NCI-H1436 (cell line): ENCODE measurements at regions not wholly inside any gene's neighbourhood (a gene's known extent, or its start where the extent isn't known, plus 50 kb on each side); places are given as distances from the start of the nearest gene placed in this dataset.
A peak's percentile ranks its signal among the peaks of the same experiment; 100 is the strongest.
"Not testable (repeated sequence)": the region's sequence is repeated elsewhere in the genome, so short reads cannot be mapped to it uniquely, and the experiment has no call there.

Source experiments
- DNase-seq: peaks from one replicate; lab custom pipeline; 2025; lab: John Stamatoyannopoulos, UW

DNA sequence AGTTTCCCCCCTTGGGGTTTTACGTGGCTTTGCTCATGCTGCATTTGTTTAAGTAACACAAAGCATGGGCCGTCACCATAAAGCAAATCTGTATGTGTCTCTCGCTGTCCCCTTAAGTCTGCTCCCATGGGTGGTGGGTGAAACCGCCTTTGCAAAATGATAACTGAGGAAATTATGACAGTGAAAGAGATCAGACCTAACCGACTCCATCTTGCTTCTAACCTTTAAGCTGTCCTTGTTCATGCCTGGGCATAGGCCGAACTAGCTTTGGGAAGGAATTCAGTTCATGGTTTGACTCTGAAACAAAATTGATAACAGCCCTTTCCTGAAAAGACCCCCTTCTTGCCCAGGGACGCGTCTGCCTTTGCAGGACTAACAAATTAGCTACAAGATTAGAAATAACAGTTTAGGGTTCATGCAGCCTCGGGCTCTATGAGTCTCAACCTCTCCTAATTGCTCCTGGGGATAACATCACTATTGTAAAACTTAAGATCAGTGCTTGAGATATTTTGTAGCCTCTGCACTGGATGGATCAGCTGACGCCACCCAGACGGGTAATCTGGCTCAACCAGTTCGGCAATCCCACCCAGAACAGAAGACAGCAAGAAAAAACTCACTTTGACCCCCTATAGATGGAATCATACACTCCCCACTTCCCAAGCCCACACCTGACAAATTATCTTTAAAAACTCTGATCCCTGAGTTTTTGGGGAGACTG lies 623.7 kb downstream of the TYW1 start:
- no peak for DNase-seq

DNA sequence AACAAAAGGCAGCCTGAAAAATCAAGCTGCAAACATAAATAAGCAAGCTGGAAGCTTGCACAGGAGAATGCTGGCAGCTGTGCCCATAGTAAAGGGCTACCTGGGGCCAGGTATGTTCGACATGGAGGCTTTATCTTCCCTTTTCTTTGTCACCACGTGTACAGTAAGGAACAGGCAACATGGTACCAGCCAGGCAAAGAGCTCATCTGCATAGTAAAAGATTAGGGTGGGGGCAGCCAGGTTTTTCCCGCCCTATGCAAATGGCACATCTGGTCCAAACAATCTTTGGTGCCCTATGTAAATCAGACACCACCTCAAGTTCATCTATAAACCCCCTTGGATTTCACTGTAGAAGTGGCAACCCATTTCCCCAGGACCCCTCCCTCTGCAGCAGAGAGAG lies 625.1 kb downstream of the TYW1 start:
- DNase-seq, result no peak

DNA sequence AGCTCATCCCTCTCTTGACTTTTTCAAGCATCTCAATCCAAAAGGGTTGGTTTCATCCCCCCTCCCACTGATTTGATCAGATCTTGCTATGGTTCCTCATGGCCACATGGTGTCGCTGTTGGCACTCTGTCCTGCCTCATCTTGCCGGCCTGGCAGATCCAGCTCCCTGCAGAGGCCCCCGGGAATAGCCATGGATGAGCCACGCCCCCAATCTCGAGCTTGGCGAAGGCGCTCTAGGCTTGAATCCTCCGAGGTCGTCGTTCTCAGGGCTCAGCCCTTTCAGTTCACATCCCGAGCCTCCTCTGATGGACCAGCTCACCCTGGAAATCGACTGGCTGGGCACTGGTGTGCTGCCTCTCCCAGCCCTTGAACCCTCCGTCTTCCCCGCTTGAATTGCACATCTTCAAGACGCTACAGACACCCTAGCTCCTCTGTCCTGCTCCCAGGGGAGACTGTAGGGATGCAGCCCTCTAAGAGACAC lies 628.7 kb downstream of the TYW1 start:
- DNase-seq, result peak; percentile 81

DNA sequence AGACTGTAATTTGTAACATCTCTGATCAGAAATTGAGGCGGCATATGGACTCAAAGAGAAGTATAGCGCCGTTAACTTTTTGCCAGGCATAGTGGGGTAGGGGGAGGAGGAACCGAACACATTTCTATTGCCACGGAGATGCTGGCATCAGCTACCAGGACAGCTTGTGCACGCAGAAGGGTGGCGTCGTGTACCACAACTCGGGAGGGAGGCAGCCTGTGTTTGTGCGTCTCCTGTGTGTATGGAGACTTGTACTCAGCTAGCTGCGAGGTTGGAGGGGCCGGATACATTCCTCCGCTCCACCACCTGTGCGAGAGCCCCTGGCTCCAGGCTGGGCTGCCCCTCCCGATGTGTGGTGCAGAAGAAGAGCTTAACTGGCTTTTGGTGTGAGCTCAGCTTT lies 634.8 kb downstream of the TYW1 start:
- DNase-seq, result no peak

DNA sequence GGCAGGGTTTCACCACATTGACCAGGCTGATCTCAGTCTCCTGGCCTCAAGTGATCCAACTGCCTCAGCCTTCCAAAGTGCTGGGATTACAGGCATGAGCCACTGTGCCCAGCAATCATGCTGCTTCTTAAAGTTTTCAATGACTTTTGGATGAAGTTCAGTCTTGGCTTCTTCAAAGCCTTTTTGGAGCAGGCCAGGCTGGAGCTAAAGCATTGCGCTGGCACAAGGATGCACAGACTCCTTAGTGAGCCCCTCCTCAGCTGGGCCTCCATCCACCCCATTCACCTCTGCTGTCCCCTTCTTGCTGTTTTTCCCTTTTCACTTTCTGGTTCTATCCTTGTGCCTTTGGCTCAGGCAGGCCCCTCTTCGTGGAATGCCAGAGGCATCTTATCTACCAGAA lies 638.6 kb downstream of the TYW1 start:
- no peak for DNase-seq

DNA sequence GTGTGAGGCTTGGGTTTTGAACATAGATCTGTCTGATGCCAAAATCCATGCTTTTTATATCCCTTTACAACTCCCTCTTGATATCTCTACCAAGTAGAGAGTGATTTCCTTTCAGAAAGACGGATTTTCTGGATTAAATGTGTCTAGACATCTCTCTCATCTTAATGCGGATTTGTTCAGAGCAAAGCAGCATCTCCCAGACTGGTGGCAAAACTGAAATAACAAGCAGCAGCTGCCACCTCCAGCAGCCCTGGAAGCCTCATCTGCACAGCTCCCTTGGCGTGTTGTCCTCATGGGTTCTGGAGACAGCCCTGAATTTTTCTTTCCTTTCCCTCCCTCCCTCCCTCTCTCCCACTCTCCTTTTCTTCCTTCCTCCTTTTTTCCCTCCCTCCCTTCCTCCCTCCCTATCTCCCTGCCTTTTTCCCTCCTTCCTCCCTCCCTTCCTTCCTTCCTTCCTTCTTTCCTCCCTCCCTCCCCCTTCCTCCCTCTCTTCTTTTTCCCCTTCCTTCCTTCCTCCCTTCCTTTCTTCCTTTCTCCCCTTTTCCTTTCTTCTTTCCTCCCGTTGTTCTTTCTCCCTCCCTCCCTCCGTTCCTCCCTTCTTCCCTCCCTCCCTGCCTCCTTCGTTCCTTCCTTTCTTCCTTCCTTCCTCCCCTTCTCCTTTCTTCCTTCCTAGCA lies 639.9 kb downstream of the TYW1 start:
- no peak for DNase-seq

DNA sequence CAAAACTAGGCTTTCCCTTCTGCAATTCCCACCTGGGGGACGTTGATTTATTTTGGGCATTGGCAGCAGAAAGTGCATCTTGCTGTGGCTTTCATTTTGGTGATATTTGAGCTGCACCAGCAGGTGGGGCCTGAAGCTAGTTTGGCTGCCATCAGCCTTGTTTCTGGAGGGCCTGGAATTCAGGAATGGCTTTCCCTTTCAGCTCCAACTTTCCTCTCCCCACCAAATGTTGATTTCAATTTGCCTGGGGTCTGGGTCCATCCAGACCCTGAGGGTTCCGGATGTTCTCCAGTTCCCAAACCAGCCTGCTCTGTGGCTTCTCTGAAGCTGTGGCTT lies 640.4 kb downstream of the TYW1 start:
- DNase-seq, result no peak

DNA sequence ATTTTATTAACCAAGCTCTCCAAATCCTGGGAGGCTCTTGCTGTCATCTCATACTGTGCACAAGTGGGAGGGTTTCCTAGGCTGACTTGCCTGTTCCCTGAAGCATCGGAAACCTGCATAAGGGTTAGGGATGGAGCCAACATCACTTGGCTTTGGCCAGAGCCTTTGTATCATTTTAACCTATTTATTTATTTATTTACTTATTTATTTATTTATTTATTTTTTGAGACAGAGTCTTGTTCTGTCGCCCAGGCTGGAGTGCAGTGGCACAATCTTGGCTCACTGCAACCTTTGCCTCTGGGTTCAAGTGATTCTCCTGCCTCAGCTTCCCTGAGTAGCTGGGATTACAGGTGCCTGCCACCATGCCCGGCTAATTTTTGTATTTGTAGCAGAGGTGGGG lies 645.9 kb downstream of the TYW1 start:
- DNase-seq, result not testable (repeated sequence)

DNA sequence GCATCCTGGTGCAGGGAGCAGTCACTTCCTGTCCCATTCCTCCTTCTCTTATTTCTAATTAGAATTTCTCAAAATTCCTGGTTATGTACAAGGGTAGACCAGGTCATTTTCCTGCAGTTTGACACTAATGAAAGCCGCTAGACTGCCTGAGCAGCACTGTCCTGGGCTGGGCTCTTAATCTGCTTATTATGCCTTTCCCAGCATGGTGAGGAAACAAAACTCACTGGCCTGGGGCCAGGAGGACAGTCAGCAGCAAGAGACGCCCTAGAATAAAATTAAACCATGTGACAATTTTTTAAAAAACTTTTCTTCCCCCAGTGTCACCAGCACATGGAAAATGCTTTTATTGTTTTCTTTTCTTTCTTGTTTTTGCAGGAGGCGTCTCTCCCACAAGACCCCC lies 647.5 kb downstream of the TYW1 start:
- no peak for DNase-seq

DNA sequence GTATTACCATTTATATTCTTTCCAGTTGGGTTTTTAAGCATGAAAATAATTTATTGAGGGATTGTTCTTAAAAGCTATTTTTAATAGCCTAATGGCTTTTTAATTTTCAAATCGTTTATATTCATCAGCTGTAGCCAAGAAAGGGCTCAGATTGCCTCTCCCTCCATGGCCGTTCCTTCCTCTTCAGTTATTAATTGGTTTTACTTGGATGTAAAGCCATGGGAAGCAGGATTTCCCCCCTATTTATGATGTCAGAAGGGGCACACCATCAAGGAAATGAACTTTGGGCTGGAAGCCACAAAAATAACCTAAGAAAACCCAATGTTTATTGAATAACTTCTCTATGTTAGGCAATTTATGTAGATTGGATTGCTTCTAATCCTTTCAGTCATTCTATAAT lies 656.3 kb downstream of the TYW1 start:
- DNase-seq, result no peak

DNA sequence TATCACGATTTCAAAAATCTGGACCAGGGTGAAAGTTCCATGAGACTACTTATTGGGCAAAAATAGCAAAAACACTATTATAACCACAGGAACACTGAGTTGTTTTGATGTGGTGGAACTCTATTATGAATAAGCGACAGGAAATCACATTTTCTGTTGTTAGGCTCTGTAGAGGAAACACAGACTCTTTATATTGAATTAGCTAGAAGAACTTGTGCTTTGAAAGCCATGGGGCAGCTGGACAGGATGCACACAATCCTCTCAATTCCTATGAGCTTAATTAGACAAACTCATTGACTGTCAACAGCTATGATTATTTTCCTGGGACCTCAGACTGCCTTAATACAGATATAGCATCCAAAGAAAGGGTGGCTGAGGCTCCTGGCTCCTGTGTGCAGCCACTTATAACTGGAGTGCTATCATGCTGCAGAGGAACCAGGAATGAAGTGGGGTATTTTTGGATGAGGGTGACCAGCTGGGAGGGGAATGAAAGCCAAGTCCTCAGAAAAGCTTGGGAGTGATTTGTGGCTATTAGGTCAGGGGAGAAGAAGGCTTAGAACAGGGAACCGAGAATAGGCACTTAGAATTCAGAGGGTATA lies 657.3 kb downstream of the TYW1 start:
- DNase-seq, result no peak

DNA sequence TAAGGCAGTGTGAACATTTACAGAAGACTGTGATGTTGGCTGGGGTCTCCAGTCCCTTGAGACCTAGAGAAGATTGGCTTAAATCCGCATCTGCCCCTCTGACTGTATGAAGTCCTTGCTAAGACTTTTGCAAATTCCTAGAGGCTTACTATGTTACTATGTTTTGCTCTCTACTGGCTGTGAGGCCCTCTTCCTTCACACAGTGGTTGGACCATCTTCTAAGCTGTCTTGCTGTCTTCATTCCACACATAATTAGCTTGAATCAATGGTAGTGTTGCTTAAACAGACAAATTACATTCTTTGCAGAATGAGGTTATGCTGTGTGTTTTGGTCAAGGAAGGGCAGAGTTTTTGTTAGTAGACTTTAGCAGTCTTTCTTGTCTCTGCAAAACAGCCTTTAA lies 658.0 kb downstream of the TYW1 start:
- DNase-seq, result no peak

DNA sequence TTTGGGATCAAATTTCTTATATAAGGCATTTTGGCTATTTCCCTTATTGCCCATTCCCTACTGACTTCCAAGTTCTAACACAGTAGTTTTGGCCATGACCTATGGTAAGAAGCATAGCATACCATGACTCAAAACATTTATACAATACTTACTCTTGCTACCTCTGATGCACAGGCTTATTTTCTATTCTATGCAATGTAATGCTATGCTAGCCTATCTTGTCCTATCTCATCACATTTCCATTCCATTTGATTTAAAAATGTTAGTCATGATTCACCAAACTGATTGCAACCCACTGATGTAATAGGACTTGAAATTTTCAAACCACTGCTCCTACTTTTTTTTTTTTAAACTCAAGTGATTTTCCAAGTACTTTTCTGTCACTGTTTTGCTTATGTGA lies 658.5 kb downstream of the TYW1 start:
- no peak for DNase-seq

DNA sequence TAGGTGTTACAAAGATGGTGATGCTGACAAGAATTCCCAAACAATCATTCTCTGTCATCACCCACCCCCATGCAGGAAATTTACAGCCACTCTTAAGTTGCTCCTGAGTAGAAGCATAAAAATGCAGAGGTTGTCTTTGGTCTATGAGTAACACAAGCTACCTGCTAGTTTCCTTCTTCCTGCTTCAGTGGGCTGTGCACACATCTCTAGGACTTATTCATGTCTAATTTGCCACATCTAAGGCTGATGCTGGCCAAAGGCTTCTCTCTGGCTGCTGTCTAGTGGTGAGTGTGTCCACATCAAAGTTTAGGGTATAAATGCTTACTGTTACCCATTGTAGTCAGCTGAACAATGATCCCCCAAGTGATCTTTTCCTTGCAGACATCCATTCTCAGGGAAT lies 662.5 kb downstream of the TYW1 start:
- no peak for DNase-seq

DNA sequence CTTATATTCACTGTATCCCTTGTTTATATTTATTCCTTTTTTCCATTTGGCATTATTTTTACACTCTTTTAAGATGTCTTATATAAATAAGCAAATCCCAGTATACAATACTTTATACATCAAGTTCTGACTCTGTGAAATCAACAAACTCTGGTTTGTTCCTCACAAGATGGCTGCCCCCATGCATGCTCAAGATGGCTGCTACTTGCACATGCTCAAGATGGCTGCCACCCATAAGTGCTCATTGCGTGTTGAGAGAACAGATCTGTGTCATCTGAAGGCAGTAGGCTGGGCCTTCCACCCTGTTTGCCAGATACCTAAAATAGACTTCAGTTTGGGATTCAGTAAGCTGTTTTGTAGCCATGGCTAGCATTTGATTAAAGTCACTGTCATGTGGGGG lies 666.2 kb downstream of the TYW1 start:
- DNase-seq, result no peak

DNA sequence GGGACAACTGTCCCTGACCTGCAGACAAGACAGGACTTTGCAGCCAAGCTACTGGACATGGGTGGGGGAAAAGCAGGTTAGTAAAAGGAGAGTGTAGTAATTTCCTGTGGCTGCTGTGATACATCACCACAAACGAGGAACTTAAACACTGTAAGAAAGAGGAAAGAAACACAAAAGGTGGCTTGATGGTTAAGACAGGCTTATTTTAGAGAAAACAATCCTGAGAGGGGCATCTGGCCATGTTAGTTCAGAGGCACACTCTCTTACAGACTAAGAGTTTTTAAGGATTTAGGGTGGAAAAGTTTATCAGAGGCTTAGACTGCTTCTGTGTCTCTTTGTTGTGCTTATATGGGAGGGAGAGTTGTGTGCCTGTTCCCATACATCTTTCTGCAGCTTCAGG lies 667.0 kb downstream of the TYW1 start:
- no peak for DNase-seq

DNA sequence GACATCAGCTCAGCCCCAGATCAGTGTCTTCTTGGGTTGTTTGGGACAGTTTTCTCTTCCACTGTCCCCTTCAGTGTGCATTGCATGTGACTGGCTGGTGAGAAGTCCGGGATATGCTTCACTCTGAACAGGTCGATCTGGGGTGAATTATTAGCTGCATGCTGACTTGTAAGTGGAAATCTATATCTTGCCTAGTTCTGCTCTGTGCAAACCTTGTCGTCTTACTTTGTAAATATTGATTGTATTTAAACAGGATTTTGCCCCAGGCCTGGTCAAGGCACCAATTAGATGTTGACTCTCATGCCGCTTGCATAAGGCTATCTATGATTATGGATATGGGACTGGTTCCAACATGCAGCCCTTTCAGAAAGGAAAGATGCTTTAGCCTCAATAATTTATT lies 669.7 kb downstream of the TYW1 start:
- not testable (repeated sequence) for DNase-seq

DNA sequence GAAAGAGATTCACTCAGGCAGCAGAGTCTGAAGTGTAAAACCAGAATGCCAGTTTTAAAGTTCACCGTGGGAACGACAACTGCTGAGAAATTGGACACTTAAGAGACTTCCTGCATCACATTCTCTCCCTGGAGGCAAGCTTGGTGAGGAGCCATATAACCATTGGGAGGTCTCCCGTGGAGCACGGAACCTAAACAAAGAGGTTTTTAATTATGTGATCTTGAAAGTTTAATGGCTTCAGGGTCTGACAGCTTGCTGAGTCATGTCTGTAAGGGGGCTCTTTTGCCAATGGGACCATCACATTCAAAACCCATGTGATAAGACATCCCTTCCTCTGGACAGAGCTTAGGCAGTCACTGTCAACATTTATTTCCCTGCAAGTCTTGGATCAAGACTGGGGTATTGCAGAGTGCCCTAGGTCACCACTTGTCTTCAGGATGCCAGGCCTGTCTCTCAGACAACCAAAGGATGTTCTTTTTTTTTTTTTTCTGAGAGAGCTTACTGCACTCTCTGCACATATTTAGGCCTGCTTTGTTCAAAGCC lies 674.4 kb downstream of the TYW1 start:
- DNase-seq, result no peak

DNA sequence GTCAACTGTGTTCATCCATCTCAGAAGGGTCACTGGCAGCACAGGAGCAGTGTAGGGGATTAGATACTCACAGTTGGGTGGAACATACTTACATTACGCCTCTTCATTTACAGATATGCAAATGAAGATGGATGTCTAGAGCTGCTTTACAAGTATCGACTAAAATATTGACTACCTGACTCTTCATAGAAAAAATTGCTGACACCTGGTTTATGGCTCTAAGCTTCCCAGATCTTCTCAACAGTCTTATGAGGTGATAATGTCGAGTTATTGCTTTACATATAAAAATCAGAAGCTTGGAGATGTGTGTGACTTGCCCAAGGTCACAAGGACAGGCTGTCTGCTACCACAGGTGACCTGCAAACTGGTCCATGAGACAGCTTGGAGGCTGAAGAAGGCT lies 677.2 kb downstream of the TYW1 start:
- DNase-seq, result no peak

DNA sequence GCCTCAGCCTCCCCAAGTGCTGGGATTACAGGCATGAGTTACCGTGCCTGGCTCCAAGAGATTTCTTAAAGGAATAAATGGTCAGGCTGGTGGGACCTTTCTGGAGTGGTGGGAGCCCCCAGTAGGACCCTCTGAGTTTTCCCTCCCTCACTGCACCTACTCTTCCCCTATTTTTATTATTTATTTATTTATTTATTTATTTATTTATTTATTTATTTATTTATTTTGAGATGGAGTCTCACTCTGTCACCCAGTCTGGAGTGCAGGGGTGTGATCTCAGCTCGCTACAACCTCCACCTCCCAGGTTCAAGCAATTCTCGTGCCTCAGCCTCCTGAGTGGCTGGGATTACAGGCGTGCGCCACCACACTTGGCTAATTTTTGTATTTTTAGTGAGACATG lies 678.2 kb downstream of the TYW1 start:
- DNase-seq, result not testable (repeated sequence)

DNA sequence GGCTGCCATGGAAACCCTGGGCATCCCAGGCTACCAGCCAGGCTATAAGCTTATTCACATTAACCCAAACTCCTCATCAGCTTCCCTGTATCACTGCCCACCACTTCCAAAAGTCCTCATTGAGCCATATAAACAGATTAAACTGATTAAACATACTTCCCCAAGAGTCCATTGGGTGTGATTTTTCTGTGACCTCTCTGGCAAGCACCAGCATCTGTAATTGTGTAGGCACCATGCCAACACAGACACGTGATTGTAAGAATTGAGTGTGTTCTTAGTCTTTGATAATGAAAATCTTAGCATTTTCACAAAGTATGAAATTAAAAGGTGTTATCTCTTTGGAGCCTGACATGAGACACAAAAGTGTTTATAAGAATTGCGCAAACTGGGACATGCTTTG lies 679.3 kb downstream of the TYW1 start:
- DNase-seq, result no peak

DNA sequence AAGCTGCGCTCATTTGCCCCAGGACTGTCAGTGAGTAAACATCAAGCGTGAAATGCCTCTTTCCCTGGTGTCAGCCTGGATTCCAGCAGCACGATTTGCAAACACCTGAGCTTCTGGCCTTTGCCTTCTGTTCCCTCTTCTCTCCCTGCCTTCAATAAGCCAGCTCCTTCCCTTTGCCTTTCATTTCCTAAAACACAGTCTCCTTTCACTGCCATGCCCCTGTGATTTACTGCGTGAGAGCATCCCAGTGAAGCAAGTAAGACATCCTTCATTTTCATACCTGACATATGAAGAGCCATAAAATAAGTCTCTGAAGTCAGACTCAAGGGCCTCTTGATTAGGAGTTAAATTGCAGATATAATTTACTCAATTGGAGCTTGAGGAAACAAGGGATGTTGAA lies 681.8 kb downstream of the TYW1 start:
- no peak for DNase-seq

DNA sequence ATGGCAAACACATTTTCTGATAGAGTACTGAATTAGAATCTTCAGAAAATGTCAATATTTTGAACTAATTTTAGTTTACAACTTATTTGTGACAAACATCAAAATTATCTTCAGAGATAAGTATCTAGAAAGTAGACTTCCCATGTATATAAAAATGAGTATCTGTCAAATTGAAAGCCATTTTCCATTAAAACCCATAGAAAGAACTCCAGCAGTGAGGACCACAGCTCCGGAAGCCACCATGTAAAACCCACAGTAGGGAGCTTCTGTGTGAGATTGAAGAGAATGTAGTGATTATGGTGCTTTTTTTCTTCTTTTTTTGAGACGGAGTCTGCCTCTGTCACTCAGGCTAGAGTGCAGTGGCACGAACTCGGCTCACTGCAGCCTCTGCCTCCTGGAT lies 687.0 kb downstream of the TYW1 start:
- no peak for DNase-seq
